SU-DHL-6 (cell line): ENCODE measurements at regions not wholly inside any gene's neighbourhood (a gene's known extent, or its start where the extent isn't known, plus 50 kb on each side); places are given as distances from the start of the nearest gene placed in this dataset.

Experiments used
- H2AFZ ChIP-seq: fragments of 200-600 bp; sonication (generic); 2 replicates; pipeline ENCODE4 v1.6.1; 2014; ENCODE audit warnings: low read depth, mild to moderate bottlenecking, moderate library complexity, mixed read lengths, antibody characterized with exemption, low read length; ENCODE audit not compliant: severe bottlenecking
- H3F3A ChIP-seq: fragments of 200-600 bp; shearing (Covaris generic); 2 replicates; pipeline ENCODE4 v1.6.0; 2016; ENCODE audit warnings: antibody characterized with exemption, mild to moderate bottlenecking; ENCODE audit not compliant: insufficient read depth
- H3K27ac ChIP-seq: fragments of 200-600 bp; sonication (generic); 2 replicates; pipeline ENCODE4 v1.5.1; 2016; ENCODE audit warnings: low read depth, mild to moderate bottlenecking, low read length, moderate library complexity, mixed read lengths
- H3K27me3 ChIP-seq: fragments of 200-600 bp; sonication (generic), shearing (Covaris generic); 2 replicates; pipeline ENCODE4 v1.6.0; 2014; ENCODE audit warnings: mild to moderate bottlenecking, low read length
- H3K36me3 ChIP-seq: fragments of 200-600 bp; sonication (generic); 2 replicates; pipeline ENCODE4 v1.6.1; 2014; ENCODE audit warnings: mild to moderate bottlenecking, low read length, mixed read lengths
- H3K4me2 ChIP-seq: fragments of 300-600, 200-600 bp; shearing (Covaris generic), sonication (generic); 2 replicates; pipeline ENCODE4 v1.6.0; 2014; ENCODE audit warnings: low read length, low read depth, mild to moderate bottlenecking; ENCODE audit not compliant: poor library complexity, severe bottlenecking
- H3K4me3 ChIP-seq: fragments of 200-600 bp; sonication (generic); 2 replicates; pipeline ENCODE4 v1.5.1; 2014; ENCODE audit warnings: antibody characterized with exemption, low read length, mild to moderate bottlenecking, mixed read lengths; ENCODE audit not compliant: insufficient read depth, poor library complexity, severe bottlenecking
- H3K79me2 ChIP-seq: fragments of 200-600 bp; sonication (generic); 2 replicates; pipeline ENCODE4 v1.6.1; 2014; ENCODE audit warnings: mild to moderate bottlenecking, low read length, moderate library complexity; ENCODE audit not compliant: insufficient read depth
- H3K9ac ChIP-seq: fragments of 200-600 bp; sonication (generic); 2 replicates; pipeline ENCODE4 v1.7.0; 2014; ENCODE audit warnings: mild to moderate bottlenecking, low read length
- H3K9me2 ChIP-seq: fragments of 200-600 bp; sonication (generic); replicated peaks from 2 replicates; pipeline ENCODE4 v1.6.1; 2014; ENCODE audit warnings: low read length; ENCODE audit not compliant: insufficient read depth
- H3K9me3 ChIP-seq: fragments of 200-600 bp; sonication (generic); 2 replicates; pipeline ENCODE4 v1.6.1; 2014; ENCODE audit warnings: low read length, mixed read lengths; ENCODE audit not compliant: insufficient read depth
- H4K20me1 ChIP-seq: fragments of 200-600 bp; sonication (generic); 2 replicates; pipeline ENCODE4 v1.6.1; 2014; ENCODE audit warnings: low read depth, mild to moderate bottlenecking, antibody characterized with exemption, low read length, moderate library complexity, mixed read lengths
- CTCF ChIP-seq: fragments of 200-600 bp; sonication (generic); IDR thresholded peaks from one replicate; pipeline ENCODE4 v1.5.1; 2017; ENCODE audit warnings: antibody characterized with exemption, mild to moderate bottlenecking, low read length, moderate library complexity; ENCODE audit not compliant: insufficient read depth, poor library complexity, severe bottlenecking
- EZH2phosphoT487 ChIP-seq: fragments of 200-600 bp; sonication (generic), shearing (Covaris generic); conservative IDR thresholded peaks from 2 replicates; pipeline ENCODE4 v1.6.1; 2018; ENCODE audit warnings: mild to moderate bottlenecking, antibody characterized with exemption, low read length, moderate library complexity, mixed read lengths

GRCh38 chr16:66058832-66059231 is 307.7 kb upstream of the CDH5 start:
- no peak overlapping the region for H2AFZ ChIP-seq
- H3K9me2 ChIP-seq = no peaks in the 10 kb centered on the region
- H3K4me2 ChIP-seq = no peak overlapping the region
- no peaks in the 10 kb centered on the region for H3K36me3 ChIP-seq
- no peak overlapping the region for H3K27ac ChIP-seq
- H3F3A ChIP-seq = no peaks in the 10 kb centered on the region
- H4K20me1 ChIP-seq = no peaks in the 10 kb centered on the region
- no peaks in the 10 kb centered on the region for H3K9me3 ChIP-seq
- H3K4me3 ChIP-seq = no peak overlapping the region
- H3K27me3 ChIP-seq = no peaks in the 10 kb centered on the region
- no peak overlapping the region for H3K9ac ChIP-seq
- TF ChIP-seq EZH2phosphoT487 (no peak), CTCF (no peak)
- H3K79me2 ChIP-seq = no peaks in the 10 kb centered on the region

- H3K9ac ChIP-seq = no peak overlapping the region
- TF ChIP-seq EZH2phosphoT487 (no peak), CTCF (no peak)
Observed at GRCh38 chr16:66058172-66058691, 308.3 kb upstream of the CDH5 start.

GRCh38 chr16:66057057-66057456 is 309.4 kb upstream of the CDH5 start:
- Histone ChIP-seq H3K9ac (no peak overlapping the region), H3K27ac (no peak overlapping the region), H3K79me2 (no peaks in the 10 kb centered on the region), H3K4me2 (no peak overlapping the region), H3K9me2 (no peaks in the 10 kb centered on the region), H3K9me3 (no peaks in the 10 kb centered on the region), H3F3A (no peaks in the 10 kb centered on the region), H3K4me3 (no peak overlapping the region), H3K27me3 (no peaks in the 10 kb centered on the region), H2AFZ (no peak overlapping the region), H4K20me1 (no peaks in the 10 kb centered on the region), H3K36me3 (no peaks in the 10 kb centered on the region)
- no peak for TF ChIP-seq CTCF
- TF ChIP-seq EZH2phosphoT487 = no peak

More at GRCh38 chr16:66058172-66058691, 308.3 kb upstream of the CDH5 start:
- Histone ChIP-seq H3K4me2 (no peak overlapping the region), H3F3A (no peaks in the 10 kb centered on the region), H4K20me1 (no peaks in the 10 kb centered on the region), H3K9me2 (no peaks in the 10 kb centered on the region), H2AFZ (no peak overlapping the region), H3K27ac (no peak overlapping the region), H3K9me3 (no peaks in the 10 kb centered on the region), H3K27me3 (no peaks in the 10 kb centered on the region), H3K4me3 (no peak overlapping the region), H3K79me2 (no peaks in the 10 kb centered on the region), H3K36me3 (no peaks in the 10 kb centered on the region)
